GM18498 (cell line): ENCODE measurements at regions not wholly inside any gene's neighbourhood (a gene's known extent, or its start where the extent isn't known, plus 50 kb on each side); places are given as distances from the start of the nearest gene placed in this dataset.

Experiments
- ATAC-seq: cut with Tn5 transposase; IDR thresholded peaks from one replicate; pipeline ENCODE4 v1.9.1; 2021; ENCODE audit warnings: mild to moderate bottlenecking, moderate library complexity; ENCODE audit not compliant: unreplicated experiment

GRCh38 chr5:67262956-67263355 lies 66.4 kb upstream of the CD180 start:
- no peak for ATAC-seq

GRCh38 chr5:67262206-67262605 lies 65.6 kb upstream of the CD180 start:
- no peak for ATAC-seq

GRCh38 chr5:67259548-67260215 lies 63.1 kb upstream of the CD180 start:
- no peak for ATAC-seq

GRCh38 chr5:67257500-67257899 lies 60.9 kb upstream of the CD180 start:
- ATAC-seq = no peak

GRCh38 chr5:67257077-67257476 lies 60.5 kb upstream of the CD180 start:
- no peak for ATAC-seq

GRCh38 chr5:67255881-67256280 lies 59.3 kb upstream of the CD180 start:
- ATAC-seq = no peak

- ATAC-seq = no peak
These were observed 57.3 kb upstream of the CD180 start for GRCh38 chr5:67253911-67254310.

- ATAC-seq = no peak
These were observed 52.9 kb upstream of the CD180 start for GRCh38 chr5:67249590-67249895.

- no peak for ATAC-seq
These were observed 52.3 kb upstream of the CD180 start for GRCh38 chr5:67248703-67249589.

GRCh38 chr5:67246546-67247268 lies 50.1 kb upstream of the CD180 start:
- no peak for ATAC-seq
